Head of caudate nucleus (tissue), 42 donors: ENCODE measurements at regions not wholly inside any gene's neighbourhood (a gene's known extent, or its start where the extent isn't known, plus 50 kb on each side); places are given as distances from the start of the nearest gene placed in this dataset.

Experiments
- DNase-seq, 42 donors: peaks; one replicate each; pipeline versions ENCODE4 v3.0.0 to v3.0.0-alpha.2; 2020 to 2021; ENCODE audit warnings: mixed read lengths in 7 of 42
- intact Hi-C: fragments of 100-400 bp; cut with DNase I; formaldehyde crosslinking; loops from one replicate; pipeline ENCODE4 v1.15.0; 2022

GRCh38 chr4:107138433-107138832 lies 102.3 kb upstream of the DKK2 start:
- DNase-seq: no peak
- intact Hi-C loops: no loop called here

- intact Hi-C loops: no loop called here
- DNase-seq: no peak
Observed at GRCh38 chr4:107133965-107134653, 98.0 kb upstream of the DKK2 start.

- intact Hi-C loops: no loop called here
- DNase-seq: no peak
Observed at GRCh38 chr4:107131295-107131694, 95.2 kb upstream of the DKK2 start.

- DNase-seq: no peak
- intact Hi-C loops: no loop called here
Observed at GRCh38 chr4:107130157-107130556, 94.0 kb upstream of the DKK2 start.

GRCh38 chr4:107129611-107130010 lies 93.5 kb upstream of the DKK2 start:
- intact Hi-C loops: no loop called here
- DNase-seq: no peak

GRCh38 chr4:107129076-107129475 lies 93.0 kb upstream of the DKK2 start:
- no peak for DNase-seq
- intact Hi-C loops: no loop called here

GRCh38 chr4:107128116-107128515 lies 92.0 kb upstream of the DKK2 start:
- DNase-seq: no peak
- intact Hi-C loops: no loop called here

- DNase-seq: no peak
- intact Hi-C loops: no loop called here
Observed at GRCh38 chr4:107125496-107125895, 89.4 kb upstream of the DKK2 start.

GRCh38 chr4:107122736-107123135 lies 86.6 kb upstream of the DKK2 start:
- DNase-seq: no peak
- intact Hi-C loops: no loop called here

- intact Hi-C loops: no loop called here
- DNase-seq: no peak
Observed at GRCh38 chr4:107120661-107121060, 84.5 kb upstream of the DKK2 start.

GRCh38 chr4:107117726-107118125 lies 81.6 kb upstream of the DKK2 start:
- intact Hi-C loops: no loop called here
- DNase-seq: no peak

- intact Hi-C loops: no loop called here
- DNase-seq: no peak
Observed at GRCh38 chr4:107115185-107115847, 79.2 kb upstream of the DKK2 start.

- no peak for DNase-seq
Observed at GRCh38 chr4:107114059-107114458, 77.9 kb upstream of the DKK2 start.

GRCh38 chr4:107098401-107098800 lies 62.3 kb upstream of the DKK2 start:
- no peak for DNase-seq
- intact Hi-C loops: no loop called here

More at GRCh38 chr4:107114059-107114458, 77.9 kb upstream of the DKK2 start:
- intact Hi-C loops: no loop called here

GRCh38 chr4:107094976-107095375 lies 58.9 kb upstream of the DKK2 start:
- DNase-seq: no peak
- intact Hi-C loops: no loop called here

- no peak for DNase-seq
- intact Hi-C loops: no loop called here
Observed at GRCh38 chr4:107094332-107094731, 58.2 kb upstream of the DKK2 start.
